Stimulated activated CD8-positive, alpha-beta memory T cell treated with anti-CD3 and anti-CD28 coated beads, Interleukin-7, amount 100 ng/mL, for 4 hours (primary cell): ENCODE measurements at regions not wholly inside any gene's neighbourhood (a gene's known extent, or its start where the extent isn't known, plus 50 kb on each side); places are given as distances from the start of the nearest gene placed in this dataset.

ENCODE experiments used
- DNase-seq, 2 donors: peaks; one replicate each; pipeline ENCODE4 v3.0.0-alpha.2; 2020; ENCODE audit warnings: low read depth in 2 of 2

- no peak for DNase-seq
Observed at GRCh38 chr6:105651969-105652368, 249.1 kb upstream of the PREP start.

GRCh38 chr6:105650347-105650746 is 247.5 kb upstream of the PREP start:
- no peak for DNase-seq

GRCh38 chr6:105649192-105649591 is 246.3 kb upstream of the PREP start:
- DNase-seq = no peak

- DNase-seq = no peak
Observed at GRCh38 chr6:105648276-105648675, 245.4 kb upstream of the PREP start.

GRCh38 chr6:105646391-105646867 is 243.5 kb upstream of the PREP start:
- peak in 1 of 2 donors; percentile 10 for DNase-seq

GRCh38 chr6:105645958-105646357 is 243.1 kb upstream of the PREP start:
- no peak for DNase-seq

GRCh38 chr6:105645156-105645555 is 242.3 kb upstream of the PREP start:
- DNase-seq = no peak

GRCh38 chr6:105644691-105645090 is 241.8 kb upstream of the PREP start:
- no peak for DNase-seq

- no peak for DNase-seq
Observed at GRCh38 chr6:105644073-105644489, 241.2 kb upstream of the PREP start.

GRCh38 chr6:105642708-105643107 is 239.8 kb upstream of the PREP start:
- DNase-seq = no peak

- no peak for DNase-seq
Observed at GRCh38 chr6:105641504-105641903, 238.6 kb upstream of the PREP start.

- no peak for DNase-seq
Observed at GRCh38 chr6:105639124-105639523, 236.2 kb upstream of the PREP start.

GRCh38 chr6:105633814-105634213 is 230.9 kb upstream of the PREP start:
- DNase-seq = no peak

GRCh38 chr6:105628156-105628860 is 225.4 kb upstream of the PREP start:
- DNase-seq = no peak

- DNase-seq = no peak
Observed at GRCh38 chr6:105626295-105627158, 223.6 kb upstream of the PREP start.

GRCh38 chr6:105624021-105624420 is 221.1 kb upstream of the PREP start:
- no peak for DNase-seq

GRCh38 chr6:105622226-105622625 is 219.3 kb upstream of the PREP start:
- DNase-seq = no peak

- DNase-seq = no peak
Observed at GRCh38 chr6:105621564-105622175, 218.8 kb upstream of the PREP start.

GRCh38 chr6:105620878-105621277 is 218.0 kb upstream of the PREP start:
- no peak for DNase-seq

- DNase-seq = no peak
Observed at GRCh38 chr6:105619971-105620741, 217.3 kb upstream of the PREP start.

GRCh38 chr6:105618247-105618646 is 215.4 kb upstream of the PREP start:
- DNase-seq = no peak

GRCh38 chr6:105616521-105616920 is 213.6 kb upstream of the PREP start:
- no peak for DNase-seq
